ENCODE measurements at regions not wholly inside any gene's neighbourhood (a gene's known extent, or its start where the extent isn't known, plus 50 kb on each side); places are given as distances from the start of the nearest gene placed in this dataset.

- no peak for ATAC-seq
- H3K27ac ChIP-seq (ENCODE audit: low read depth) = no peak overlapping the region; the same call in 1 of the 2 replicates
- Mint-ChIP-seq H3K27ac (0 out of 2 replicates have a peak overlapping the region, but pooled peaks have one; percentile 15), H3K4me1 (peaks cover 8% of the 10 kb centered on the region; the same call in 1 of the 3 replicates), H3K9me3 (no peaks in the 10 kb centered on the region), H3K4me3 (no peak overlapping the region), H3K27me3 (ENCODE audit: insufficient read depth, low read depth, poor library complexity) (no peaks in the 10 kb centered on the region), H3K36me3 (ENCODE audit: low read depth) (no peaks in the 10 kb centered on the region)
- H3K79me2 ChIP-seq (replicated peaks; ENCODE audit: insufficient read depth) = no peaks in the 10 kb centered on the region
- no peak for DNase-seq (ENCODE audit: low spot score)
- no peaks in the 10 kb centered on the region for H3K9me2 ChIP-seq (ENCODE audit: insufficient read depth)
- H3K27me3 ChIP-seq (ENCODE audit: insufficient read depth) = no peaks in the 10 kb centered on the region
- H3K4me2 ChIP-seq = no peak overlapping the region
- H3K36me3 ChIP-seq (ENCODE audit: insufficient read depth) = no peaks in the 10 kb centered on the region
- no peaks in the 10 kb centered on the region for H3F3A ChIP-seq (replicated peaks; ENCODE audit: low read depth)
- no peaks in the 10 kb centered on the region for H4K20me1 ChIP-seq (replicated peaks; ENCODE audit: insufficient read depth)
- H2AFZ ChIP-seq = peak overlapping the region; percentile 77
- no peaks in the 10 kb centered on the region for H3K4me1 ChIP-seq (ENCODE audit: insufficient read depth)
- TF ChIP-seq EZH2 (IDR thresholded peaks at IDR 0.05; ENCODE audit: low read depth, unreplicated experiment) (no peak), ZNF114 (CRISPR knock-in tag; IDR thresholded peaks at IDR 0.05) (no peak), ZNF331 (CRISPR knock-in tag; IDR thresholded peaks at IDR 0.05; ENCODE audit: low read depth) (no peak), CREB1 (CRISPR knock-in tag; IDR thresholded peaks at IDR 0.05; ENCODE audit: low read depth) (no peak)
- H3K4me3 ChIP-seq = no peak overlapping the region
Measured at GRCh38 chr3:15932348-15933300, 134.8 kb upstream of the ANKRD28 start.

- Histone ChIP-seq H3K4me3 (no peak overlapping the region), H3F3A (replicated peaks; ENCODE audit: low read depth) (no peaks in the 10 kb centered on the region), H3K27me3 (ENCODE audit: insufficient read depth) (no peaks in the 10 kb centered on the region), H3K27ac (ENCODE audit: low read depth) (no peak overlapping the region), H3K4me1 (ENCODE audit: insufficient read depth) (no peaks in the 10 kb centered on the region), H3K9me2 (ENCODE audit: insufficient read depth) (no peaks in the 10 kb centered on the region), H2AFZ (no peak overlapping the region), H3K4me2 (no peak overlapping the region), H3K79me2 (replicated peaks; ENCODE audit: insufficient read depth) (no peaks in the 10 kb centered on the region), H3K36me3 (ENCODE audit: insufficient read depth) (no peaks in the 10 kb centered on the region), H4K20me1 (replicated peaks; ENCODE audit: insufficient read depth) (no peaks in the 10 kb centered on the region)
- DNase-seq (ENCODE audit: low spot score) = no peak
- Mint-ChIP-seq H3K4me3 (no peak overlapping the region), H3K9me3 (no peaks in the 10 kb centered on the region), H3K36me3 (ENCODE audit: low read depth) (no peaks in the 10 kb centered on the region), H3K27me3 (ENCODE audit: insufficient read depth, low read depth, poor library complexity) (no peaks in the 10 kb centered on the region), H3K4me1 (peaks cover 8% of the 10 kb centered on the region; the same call in 1 of the 3 replicates), H3K27ac (no peak overlapping the region)
- no peak for ATAC-seq
- TF ChIP-seq REST (IDR thresholded peaks at IDR 0.05; ENCODE audit: unreplicated experiment) = no peak
- TF ChIP-seq ETS1 (IDR thresholded peaks at IDR 0.05) = no peak
- TF ChIP-seq ZNF114 (CRISPR knock-in tag; IDR thresholded peaks at IDR 0.05) = no peak
- TF ChIP-seq ZNF331 (CRISPR knock-in tag; IDR thresholded peaks at IDR 0.05; ENCODE audit: low read depth) = no peak
- TF ChIP-seq CREB1 (CRISPR knock-in tag; IDR thresholded peaks at IDR 0.05; ENCODE audit: low read depth) = no peak
- no peak for TF ChIP-seq NANOG (IDR thresholded peaks at IDR 0.05; ENCODE audit: borderline replicate concordance)
- no peak for TF ChIP-seq CTCF (conservative IDR thresholded peaks at IDR 0.05; ENCODE audit: low read depth in 2 of 2)
- TF ChIP-seq JUNB (IDR thresholded peaks at IDR 0.05; ENCODE audit: unreplicated experiment) = no peak
- no peak for TF ChIP-seq EZH2phosphoT487 (IDR thresholded peaks at IDR 0.05; ENCODE audit: unreplicated experiment)
Measured at GRCh38 chr3:15933439-15934139, 135.8 kb upstream of the ANKRD28 start.
